Psoas muscle (tissue), 7 donors: ENCODE measurements at regions not wholly inside any gene's neighbourhood (a gene's known extent, or its start where the extent isn't known, plus 50 kb on each side); places are given as distances from the start of the nearest gene placed in this dataset.

Source experiments
- ATAC-seq, 4 donors: fragments of 200-7000 bp; cut with Tn5 transposase; one replicate each; pipeline ENCODE4 v1.9.1; 2020; ENCODE audit warnings: moderate library complexity in 3 of 4, mild to moderate bottlenecking in 2 of 4
- DNase-seq, 2 donors: peaks; one replicate each; pipeline ENCODE4 v3.0.0-alpha.2; 2020
- H3K27ac ChIP-seq: fragments of 200-600 bp; one replicate; pipeline ENCODE4 v1.8.0; 2022
- H3K27me3 ChIP-seq, 3 donors: fragments of 200-600 bp in 1 of 3; one replicate each; pipeline versions ENCODE4 v1.6.1 to v1.8.0; 2013 to 2022; ENCODE audit warnings: low read length in 2 of 3, mild to moderate bottlenecking in 2 of 3, moderate library complexity in 1 of 3; ENCODE audit not compliant: insufficient read depth in 3 of 3
- H3K36me3 ChIP-seq, 2 donors: fragments of 200-600 bp in 1 of 2; one replicate each; pipeline versions ENCODE4 v1.6.1 to v1.8.0; 2013 to 2022; ENCODE audit warnings: low read depth in 1 of 2, mild to moderate bottlenecking in 1 of 2, moderate library complexity in 1 of 2; ENCODE audit not compliant: insufficient read depth in 1 of 2
- H3K4me1 ChIP-seq: fragments of 200-600 bp; one replicate; pipeline ENCODE4 v1.8.0; 2022
- H3K4me3 ChIP-seq: fragments of 200-600 bp; one replicate; pipeline ENCODE4 v1.8.0; 2022; ENCODE audit warnings: mild to moderate bottlenecking
- H3K9me3 ChIP-seq: fragments of 200-600 bp; one replicate; pipeline ENCODE4 v1.8.0; 2022
- WGBS, 3 donors: extraction: QIAGEN DNeasy Blood & Tissue Kit; methylation state at CpG; one replicate each; pipeline versions ENCODE4 v1.1.6 to v1.1.7; 2013; 5-methylcytosine and 5-hydroxymethylcytosine counted together
- intact Hi-C, 2 donors: fragments of 100-400 bp; cut with DNase I; formaldehyde crosslinking; loops; one replicate each; pipeline versions ENCODE4 v1.11.0 to v1.14.2; 2022
- TF ChIP-seq, protein P1 (sequence below): fragments of 200-600 bp; IDR thresholded peaks from one replicate; pipeline ENCODE4 v1.8.0; 2022; ENCODE audit warnings: antibody characterized with exemption
- donor health status: healthy with polysubstance abuse.
- donor health status: DM: no; HTN: no; CAD: no; lungs with moderate emphysema.
- donor health status: Bipolar disorder and iron deficiency.
- donor health status: healthy.
- donor health status: DM: yes; HTN: yes; CAD: no.
- donor health status: DM: no; HTN: no; CAD: no.
- donor health status: DM: yes; HTN: yes; CAD: no.

GRCh38 chr1:29567257-29567656 lies 330.9 kb downstream of the PTPRU start:
- H3K27ac ChIP-seq = no peak overlapping the region
- H3K4me1 ChIP-seq = no peaks in the 10 kb centered on the region
- no peak for ATAC-seq
- WGBS, 3 donors = 74 to 95% (median 88%) methylated on average over 1 of the region's 1 CpG
- peaks cover 0 to 3% (median 0%) of the 10 kb centered on the region in 3 donors for H3K27me3 ChIP-seq
- peaks cover 25% of the 10 kb centered on the region for H3K9me3 ChIP-seq
- TF ChIP-seq, protein P1, sequence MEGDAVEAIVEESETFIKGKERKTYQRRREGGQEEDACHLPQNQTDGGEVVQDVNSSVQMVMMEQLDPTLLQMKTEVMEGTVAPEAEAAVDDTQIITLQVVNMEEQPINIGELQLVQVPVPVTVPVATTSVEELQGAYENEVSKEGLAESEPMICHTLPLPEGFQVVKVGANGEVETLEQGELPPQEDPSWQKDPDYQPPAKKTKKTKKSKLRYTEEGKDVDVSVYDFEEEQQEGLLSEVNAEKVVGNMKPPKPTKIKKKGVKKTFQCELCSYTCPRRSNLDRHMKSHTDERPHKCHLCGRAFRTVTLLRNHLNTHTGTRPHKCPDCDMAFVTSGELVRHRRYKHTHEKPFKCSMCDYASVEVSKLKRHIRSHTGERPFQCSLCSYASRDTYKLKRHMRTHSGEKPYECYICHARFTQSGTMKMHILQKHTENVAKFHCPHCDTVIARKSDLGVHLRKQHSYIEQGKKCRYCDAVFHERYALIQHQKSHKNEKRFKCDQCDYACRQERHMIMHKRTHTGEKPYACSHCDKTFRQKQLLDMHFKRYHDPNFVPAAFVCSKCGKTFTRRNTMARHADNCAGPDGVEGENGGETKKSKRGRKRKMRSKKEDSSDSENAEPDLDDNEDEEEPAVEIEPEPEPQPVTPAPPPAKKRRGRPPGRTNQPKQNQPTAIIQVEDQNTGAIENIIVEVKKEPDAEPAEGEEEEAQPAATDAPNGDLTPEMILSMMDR = no peak
- intact Hi-C loops = no loop called here
- H3K4me3 ChIP-seq = no peak overlapping the region
- H3K36me3 ChIP-seq = no peaks in the 10 kb centered on the region
- no peak for DNase-seq

GRCh38 chr1:29565490-29565889 lies 329.2 kb downstream of the PTPRU start:
- WGBS, 3 donors = 85 to 100% (median 94%) methylated on average over 1 of the region's 1 CpG
- TF ChIP-seq, protein P1 = no peak
- DNase-seq (no peak), ATAC-seq (no peak)
- peaks cover 25% of the 10 kb centered on the region for H3K9me3 ChIP-seq
- H3K27me3 ChIP-seq = peaks cover 0 to 3% (median 0%) of the 10 kb centered on the region in 3 donors
- H3K4me1 ChIP-seq = no peaks in the 10 kb centered on the region
- intact Hi-C loops = no loop called here
- H3K36me3 ChIP-seq = no peaks in the 10 kb centered on the region
- no peak overlapping the region for H3K4me3 ChIP-seq
- no peak overlapping the region for H3K27ac ChIP-seq

GRCh38 chr1:29563571-29563970 lies 327.2 kb downstream of the PTPRU start:
- WGBS, 3 donors = 75 to 88% (median 81%) methylated on average over 4 of the region's 4 CpGs
- intact Hi-C loops = no loop called here
- ATAC-seq (no peak), DNase-seq (no peak)
- Histone ChIP-seq H3K9me3 (peaks cover 25% of the 10 kb centered on the region), H3K36me3 (no peaks in the 10 kb centered on the region), H3K4me1 (no peaks in the 10 kb centered on the region), H3K27ac (no peak overlapping the region), H3K4me3 (no peak overlapping the region), H3K27me3 (peaks cover 0 to 3% (median 0%) of the 10 kb centered on the region in 3 donors)
- TF ChIP-seq, protein P1 = no peak

DNA sequence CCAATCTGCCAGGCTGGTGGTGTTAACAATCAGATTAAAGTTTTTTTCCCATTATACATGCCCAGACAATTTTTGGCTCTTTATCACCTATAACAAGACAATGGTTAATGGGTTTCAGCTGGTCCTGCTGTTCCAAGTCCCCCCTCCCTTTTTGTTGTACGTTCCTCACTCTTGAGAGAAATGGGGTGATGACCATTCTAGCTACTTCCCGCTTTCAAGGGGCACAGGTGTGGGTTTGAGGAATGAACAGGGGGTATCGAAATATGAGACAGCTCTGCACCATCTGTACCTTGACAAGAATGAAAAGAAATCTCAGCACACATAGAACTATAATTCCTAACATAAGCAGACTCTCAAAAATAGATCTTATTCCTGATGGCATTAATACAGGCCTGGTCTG lies 326.8 kb downstream of the PTPRU start:
- H3K9me3 ChIP-seq = peaks cover 24% of the 10 kb centered on the region
- TF ChIP-seq, protein P1 = no peak
- peaks cover 0 to 3% (median under 1%) of the 10 kb centered on the region in 3 donors for H3K27me3 ChIP-seq
- ATAC-seq = no peak
- H3K4me3 ChIP-seq = no peak overlapping the region
- H3K27ac ChIP-seq = no peak overlapping the region
- intact Hi-C loops = no loop called here
- 65 to 72% (median 68%) methylated on average over 3 of the region's 3 CpGs for WGBS, 3 donors
- no peaks in the 10 kb centered on the region for H3K4me1 ChIP-seq
- no peaks in the 10 kb centered on the region for H3K36me3 ChIP-seq
- no peak for DNase-seq

- Histone ChIP-seq H3K4me3 (no peak overlapping the region), H3K4me1 (no peaks in the 10 kb centered on the region), H3K9me3 (peaks cover 8% of the 10 kb centered on the region), H3K27me3 (peaks cover 0 to 4% (median 0%) of the 10 kb centered on the region in 3 donors), H3K36me3 (no peaks in the 10 kb centered on the region), H3K27ac (no peak overlapping the region)
- TF ChIP-seq, protein P1 = no peak
- no peak for ATAC-seq
- 59 to 87% (median 60%) methylated on average over 3 of the region's 3 CpGs for whole genome bisulfite sequencing, 3 donors
- DNase-seq = no peak
- intact Hi-C loops = no loop called here
These were observed 322.7 kb downstream of the PTPRU start for GRCh38 chr1:29559056-29559455.
